GM12878 (cell line): ENCODE measurements at regions not wholly inside any gene's neighbourhood (a gene's known extent, or its start where the extent isn't known, plus 50 kb on each side); places are given as distances from the start of the nearest gene placed in this dataset.

Experiments
- ATAC-seq: fragments of 200-7000 bp; cut with Tn5 transposase; 3 replicates; pipeline ENCODE4 v1.9.1; 2020; ENCODE audit warnings: mild to moderate bottlenecking, moderate library complexity
- BruUV-seq: library from RNA; stranded (reverse); fragments of 400-500 nt; replicated peaks from 2 replicates; lab custom pipeline; 2021; lab: Mats Ljungman, UMichigan
- CTCF ChIA-PET: fragments of 300-600 bp; sonication (Branson Sonifier 250); formaldehyde crosslinking; extraction: SDS; loops from one replicate; lab custom pipeline; 2021; ENCODE audit warnings: inconsistent platforms; lab: Yijun Ruan, JAX
- POLR2A ChIA-PET: fragments of 350-600 bp; formaldehyde crosslinking; extraction: SDS; loops from one replicate; lab custom pipeline; 2021; ENCODE audit warnings: inconsistent platforms; lab: Charles Lee
- RAD21 ChIA-PET: fragments of 300-600 bp; sonication (Branson Sonifier 250); formaldehyde crosslinking; loops from one replicate; lab custom pipeline; 2023; ENCODE audit warnings: antibody characterized with exemption; ENCODE audit not compliant: unreplicated experiment; lab: Charles Lee
- SMC1A ChIA-PET: fragments of 300-600 bp; sonication (Branson Sonifier 250); formaldehyde crosslinking; loops from one replicate; lab custom pipeline; 2023; ENCODE audit not compliant: unreplicated experiment, uncharacterized antibody; lab: Charles Lee
- DNase-seq: peaks from one replicate; pipeline ENCODE4 v3.0.0-alpha.2; 2011; ENCODE audit warnings: low read depth, low spot score
- FAIRE-seq: peaks from 3 replicates; lab custom pipeline; 2011; peaks lifted over from hg19 to GRCh38; lab: Jason Lieb, UNC
- H2AFZ ChIP-seq: 2 replicates; pipeline ENCODE4 v1.6.0; 2011; ENCODE audit warnings: low read depth, low read length, control low read depth; ENCODE audit not compliant: control insufficient read depth
- H3K27ac ChIP-seq: 2 replicates; pipeline ENCODE4 v1.5.1; 2011; ENCODE audit warnings: control low read depth; ENCODE audit not compliant: control insufficient read depth, insufficient read depth
- H3K27me3 ChIP-seq, 2 experiments: replicated peaks in 1 of 2; 2 replicates each; pipeline versions ENCODE4 v1.6.0 to v1.6.1; 2011; ENCODE audit warnings: low read length in 1 of 2; ENCODE audit not compliant: control insufficient read depth in 2 of 2, insufficient read depth in 2 of 2
- H3K36me3 ChIP-seq, 2 experiments: 2 replicates each; pipeline ENCODE4 v1.5.1; 2011; ENCODE audit warnings: low read length in 1 of 2; ENCODE audit not compliant: control insufficient read depth in 2 of 2, insufficient read depth in 2 of 2
- H3K4me1 ChIP-seq: 2 replicates; pipeline ENCODE4 v1.6.1; 2011; ENCODE audit warnings: mild to moderate bottlenecking, low read length, moderate library complexity, mixed read lengths; ENCODE audit not compliant: control insufficient read depth, insufficient read depth
- H3K4me2 ChIP-seq: 2 replicates; pipeline ENCODE4 v1.6.0; 2011; ENCODE audit warnings: control low read depth; ENCODE audit not compliant: control insufficient read depth, insufficient read depth
- H3K4me3 ChIP-seq: fragments of 200-600 bp; sonication (generic); 2 replicates; pipeline ENCODE4 v1.5.1; 2016
- H3K79me2 ChIP-seq: 2 replicates; pipeline ENCODE4 v1.6.0; 2011; ENCODE audit warnings: low read length; ENCODE audit not compliant: control insufficient read depth, insufficient read depth
- H3K9ac ChIP-seq: 2 replicates; pipeline ENCODE4 v1.8.0; 2011; ENCODE audit warnings: low read length, control low read depth, mixed read lengths; ENCODE audit not compliant: control insufficient read depth, insufficient read depth
- H3K9me3 ChIP-seq: replicated peaks from 3 replicates; pipeline ENCODE4 v1.5.1; 2011; ENCODE audit warnings: mild to moderate bottlenecking, low read length; ENCODE audit not compliant: control insufficient read depth, insufficient read depth
- H4K20me1 ChIP-seq: 2 replicates; pipeline ENCODE4 v1.6.0; 2011; ENCODE audit not compliant: control insufficient read depth, insufficient read depth
- ATF2 ChIP-seq: IDR thresholded peaks from 2 replicates; pipeline ENCODE4 v1.6.1; 2012; ENCODE audit warnings: low read length, inconsistent platforms
- BCL11A ChIP-seq: IDR thresholded peaks from 2 replicates; pipeline ENCODE4 v1.6.1; 2011; ENCODE audit warnings: low read depth, low read length
- CREB1 ChIP-seq: IDR thresholded peaks from 2 replicates; pipeline ENCODE4 v1.6.1; 2012; ENCODE audit warnings: low read depth, mild to moderate bottlenecking, inconsistent platforms
- EGR1 ChIP-seq, 2 experiments: IDR thresholded peaks; 1 replicate in 1 of 2; 2 replicates in 1 of 2; pipeline ENCODE4 v1.6.1; 2011 to 2012; ENCODE audit warnings: low read depth in 2 of 2, low read length in 2 of 2, borderline replicate concordance in 1 of 2, mild to moderate bottlenecking in 1 of 2, moderate library complexity in 1 of 2
- MLLT1 ChIP-seq: fragments of 450-650 bp; IDR thresholded peaks from 2 replicates; pipeline ENCODE4 v1.6.1; 2016; ENCODE audit warnings: mild to moderate bottlenecking
- MTA3 ChIP-seq: IDR thresholded peaks from 2 replicates; pipeline ENCODE4 v1.6.1; 2012; ENCODE audit warnings: low read length, inconsistent platforms, borderline replicate concordance
- NFYB ChIP-seq: IDR thresholded peaks from 2 replicates; pipeline ENCODE4 v1.6.1; 2011; ENCODE audit warnings: low read depth, mild to moderate bottlenecking, low read length, improper control_type of control experiment, moderate library complexity; ENCODE audit not compliant: insufficient read depth
- RAD51 ChIP-seq: fragments of 450-650 bp; IDR thresholded peaks from 2 replicates; pipeline ENCODE4 v1.6.1; 2016; ENCODE audit warnings: moderate library complexity, mild to moderate bottlenecking, inconsistent platforms
- SPI1 ChIP-seq: IDR thresholded peaks from 2 replicates; pipeline ENCODE4 v1.6.1; 2011; ENCODE audit warnings: low read depth, mild to moderate bottlenecking, low read length, moderate library complexity, borderline replicate concordance; ENCODE audit not compliant: insufficient read depth
- USF1 ChIP-seq: IDR thresholded peaks from 2 replicates; pipeline ENCODE4 v1.6.1; 2011; ENCODE audit warnings: borderline replicate concordance, low read depth, mild to moderate bottlenecking, moderate library complexity, mixed read lengths, low read length; ENCODE audit not compliant: insufficient read depth; ENCODE audit errors: extremely low read length
- ZBTB11 ChIP-seq: fragments of 450-650 bp; formaldehyde crosslinking; IDR thresholded peaks from 2 replicates; pipeline ENCODE4 v1.5.0; 2022; ENCODE audit warnings: mild to moderate bottlenecking, missing genetic modification characterization
- ZNF274 ChIP-seq: IDR thresholded peaks from one replicate; pipeline ENCODE4 v1.8.0; 2011; ENCODE audit not compliant: insufficient read length, insufficient read depth
- WGBS: methylation state at CpG from one replicate; pipeline ENCODE4 v1.1.6; 2016; ENCODE audit warnings: low lambda C conversion rate; ENCODE audit not compliant: insufficient replicate concordance, insufficient coverage; ENCODE audit errors: missing lambda C conversion rate; 5-methylcytosine and 5-hydroxymethylcytosine counted together
- in situ Hi-C: fragments of 300-500 bp; cut with MboI; formaldehyde crosslinking; loops from 9 replicates; pipeline ENCODE4 v1.14.3; 2018; ENCODE audit warnings: mixed read lengths
- intact Hi-C: fragments of 100-400 bp; cut with micrococcal nuclease; formaldehyde crosslinking; loops from one replicate; pipeline ENCODE4 v1.14.2; 2022; ENCODE audit not compliant: unreplicated experiment

GRCh38 chr16:66127459-66128370 lies 238.8 kb upstream of the CDH5 start:
- no peak overlapping the region for H2AFZ ChIP-seq
- H3K27ac ChIP-seq = no peak overlapping the region
- H3K4me3 ChIP-seq = no peak overlapping the region
- H4K20me1 ChIP-seq = no peaks in the 10 kb centered on the region
- ChIA-PET POLR2A (no interaction called here), RAD21 (no interaction called here), SMC1A (no interaction called here), CTCF (no interaction called here)
- FAIRE-seq = no peak
- WGBS = 22% methylated on average over 26 of the region's 26 CpGs
- H3K9ac ChIP-seq = no peak overlapping the region
- no peaks in the 10 kb centered on the region for H3K36me3 ChIP-seq
- H3K4me2 ChIP-seq = no peak overlapping the region
- no peaks in the 10 kb centered on the region for H3K9me3 ChIP-seq
- H3K4me1 ChIP-seq = no peaks in the 10 kb centered on the region
- intact Hi-C loops = no loop called here
- no peak for ATAC-seq
- in situ Hi-C loops = no loop called here
- no TSS peak for BruUV-seq
- TF ChIP-seq ATF2 = no peak
- TF ChIP-seq CREB1 = no peak
- TF ChIP-seq MTA3 = no peak
- TF ChIP-seq MLLT1 = no peak
- TF ChIP-seq ZBTB11 (CRISPR knock-in tag) = no peak
- no peak for TF ChIP-seq ZNF274
- TF ChIP-seq USF1 = no peak
- TF ChIP-seq EGR1 (IDR thresholded peaks at IDR 0.05; ENCODE audit: borderline replicate concordance in 1 of 2, low read depth in 2 of 2, low read length in 2 of 2) = no peak
- TF ChIP-seq RAD51 = no peak
- no peak for TF ChIP-seq BCL11A
- no peak for TF ChIP-seq NFYB
- no peak for TF ChIP-seq SPI1
- DNase-seq = no peak
- no peaks in the 10 kb centered on the region for H3K79me2 ChIP-seq
- H3K27me3 ChIP-seq = peaks cover 0 to 4% of the 10 kb centered on the region in 2 experiments
